Cerebellar nuclear complex (tissue), 1 donor: ENCODE measurements at regions not wholly inside any gene's neighbourhood (a gene's known extent, or its start where the extent isn't known, plus 50 kb on each side); places are given as distances from the start of the nearest gene placed in this dataset.

Experiments used
- DNase-seq, 2 experiments: peaks; one replicate each; lab custom pipeline; 2025; lab: John Stamatoyannopoulos, UW

DNA sequence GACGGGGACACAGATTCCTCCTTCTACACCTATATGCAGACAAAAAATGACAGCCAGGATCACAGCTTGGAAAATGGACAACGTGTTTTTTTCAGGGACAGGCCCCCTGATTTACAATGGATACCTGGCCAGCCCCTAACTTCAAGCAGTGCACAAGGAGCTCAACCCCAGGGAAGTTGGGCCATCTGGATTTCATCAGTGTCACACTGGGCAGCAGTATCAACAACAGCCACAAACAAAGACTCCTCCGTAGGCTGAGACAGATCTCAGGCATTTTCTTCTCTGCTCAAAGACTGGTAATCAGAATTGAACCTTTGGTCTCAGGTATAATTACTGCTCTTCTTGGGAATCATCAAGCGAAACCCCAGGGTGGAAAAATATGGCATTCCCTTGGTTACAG lies 374.0 kb downstream of the ZNF608 start:
- no peak for DNase-seq

DNA sequence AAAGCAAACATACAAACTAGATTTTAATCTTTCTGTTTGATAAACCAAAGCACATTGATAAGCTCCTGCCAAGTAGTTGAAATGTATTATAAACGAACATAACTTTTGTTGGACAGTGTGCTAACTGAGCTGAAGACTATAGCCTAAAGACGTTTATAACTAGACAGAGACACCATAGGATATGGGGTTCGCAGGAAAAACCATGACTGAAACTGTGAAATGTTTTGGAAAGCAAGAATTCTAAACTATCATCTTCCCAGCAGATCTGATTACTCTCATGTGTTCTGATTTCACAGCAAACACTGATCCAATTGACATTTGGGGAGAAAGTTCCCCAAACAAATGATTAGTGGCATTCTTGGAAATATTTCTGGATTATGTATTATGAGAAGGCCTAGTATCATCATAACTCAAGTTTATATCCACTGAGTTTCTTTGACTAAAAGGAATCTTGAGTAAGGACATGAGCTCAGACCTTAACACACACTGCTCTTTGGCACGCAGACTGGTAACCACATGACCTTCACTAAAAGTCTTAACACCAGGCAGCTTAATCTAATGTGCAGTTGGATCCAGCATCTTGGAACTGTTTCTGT lies 375.2 kb downstream of the ZNF608 start:
- DNase-seq: no peak

DNA sequence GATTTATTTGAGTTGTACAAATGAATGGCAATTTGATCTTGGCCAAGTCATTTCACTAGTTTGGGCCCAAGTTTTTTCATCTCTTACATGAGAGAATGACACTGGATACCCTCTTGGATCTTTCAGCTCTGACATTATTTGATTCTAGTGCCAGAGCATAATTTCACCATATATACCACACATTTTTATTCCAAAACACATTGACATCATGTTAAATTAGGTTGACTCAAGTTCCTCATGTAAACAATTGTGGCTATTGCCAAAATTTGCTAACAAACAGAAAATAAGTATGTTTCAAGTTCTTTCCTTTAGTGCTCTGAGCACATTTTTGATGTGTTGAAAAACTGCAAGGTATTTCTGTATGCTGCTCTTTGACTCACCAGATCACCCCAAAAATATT lies 375.8 kb downstream of the ZNF608 start:
- no peak for DNase-seq

DNA sequence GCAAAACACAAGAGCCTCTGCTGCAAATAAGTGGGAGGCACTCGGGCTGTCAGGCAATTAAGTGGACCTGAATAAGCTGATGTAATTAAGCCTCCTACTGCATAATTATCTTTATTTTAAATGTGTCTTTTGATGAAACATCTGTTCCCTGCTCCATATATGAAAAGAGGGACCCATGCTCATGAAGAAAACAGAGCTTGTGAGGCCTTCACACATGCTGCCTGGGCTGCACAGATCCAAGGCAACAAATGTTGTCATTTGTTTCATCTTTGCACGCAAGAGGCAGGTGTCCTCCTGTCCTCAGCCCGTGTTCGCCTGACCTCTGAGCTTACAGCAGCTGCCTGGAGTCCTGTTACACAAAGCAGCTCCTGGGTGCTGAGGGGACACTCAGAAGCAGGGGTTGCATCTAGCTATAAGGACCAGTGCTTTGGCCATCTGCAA lies 381.1 kb downstream of the ZNF608 start:
- DNase-seq: no peak

DNA sequence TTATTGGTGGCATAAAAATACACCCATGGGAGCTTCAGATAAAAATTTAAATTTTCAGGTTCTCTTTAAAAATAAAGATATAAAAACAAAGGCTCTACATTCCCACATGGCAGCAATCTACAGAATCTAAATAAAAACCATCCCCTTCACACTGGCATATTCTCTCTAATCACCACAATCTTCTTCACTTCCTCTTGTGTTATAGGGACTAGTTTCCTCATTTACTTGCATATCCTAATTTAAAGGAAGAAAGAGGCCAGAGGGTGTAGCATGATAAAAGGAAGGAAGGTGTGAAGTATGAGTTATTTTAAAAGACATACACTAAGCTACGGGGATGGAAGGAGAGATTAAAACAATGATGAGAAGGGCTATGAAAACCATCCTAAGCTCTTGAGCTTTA lies 390.5 kb downstream of the ZNF608 start:
- DNase-seq: no peak

DNA sequence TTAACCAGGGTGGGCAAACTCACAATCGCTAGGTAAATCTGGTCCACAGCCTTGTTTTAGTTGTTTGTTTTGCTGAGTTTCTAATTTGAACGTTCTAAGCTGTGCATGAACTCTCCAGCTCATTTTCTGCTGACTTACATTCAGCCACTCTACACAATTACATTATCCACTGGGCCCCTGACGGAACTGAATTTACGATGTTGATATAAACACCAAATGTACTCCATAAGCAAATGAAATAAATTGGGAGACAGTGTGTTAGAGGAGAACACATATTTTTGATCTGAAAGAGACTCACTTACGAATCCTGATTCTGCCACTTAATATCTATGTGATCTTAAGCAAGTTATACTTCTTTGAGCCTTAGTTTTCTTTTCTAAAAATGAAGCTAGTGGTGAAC lies 393.4 kb downstream of the ZNF608 start:
- no peak for DNase-seq

DNA sequence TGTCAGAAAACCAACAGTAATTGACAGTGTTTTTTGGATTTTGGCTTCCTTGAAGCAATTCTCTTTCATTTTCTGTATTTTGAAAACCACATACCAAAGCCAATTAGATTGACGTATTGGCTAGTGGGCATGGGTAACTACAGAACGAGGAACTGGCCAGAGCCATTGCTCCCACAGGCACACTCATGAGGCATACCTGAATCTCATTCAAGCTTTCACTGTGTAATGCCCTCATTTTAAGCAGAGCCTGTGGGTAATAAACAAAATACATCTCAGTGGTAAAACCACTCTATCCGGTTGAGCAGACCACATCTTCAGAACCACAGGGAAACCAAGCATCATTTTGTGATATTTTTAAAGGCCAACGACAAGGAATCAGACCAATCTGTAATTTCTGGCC lies 394.1 kb downstream of the ZNF608 start:
- no peak for DNase-seq

DNA sequence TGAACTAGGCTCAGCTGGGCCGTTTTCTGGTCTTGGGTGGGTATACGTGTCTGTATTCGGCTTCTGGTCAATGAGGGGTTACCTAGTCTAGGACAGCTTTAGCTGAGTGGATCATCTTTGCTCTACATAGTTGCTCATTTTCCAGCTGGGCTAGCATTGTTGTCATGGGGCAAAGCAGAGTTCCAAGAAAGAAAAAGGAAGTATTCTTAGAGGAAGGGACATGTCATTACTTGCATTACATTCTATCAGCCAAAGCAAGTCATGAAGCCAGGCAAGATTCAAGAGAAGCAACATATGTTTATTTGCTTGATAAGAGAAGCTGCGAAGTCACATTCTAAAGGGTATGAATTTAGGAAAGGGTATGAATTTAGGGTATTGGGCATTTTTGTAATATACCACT lies 396.5 kb downstream of the ZNF608 start:
- DNase-seq: no peak

DNA sequence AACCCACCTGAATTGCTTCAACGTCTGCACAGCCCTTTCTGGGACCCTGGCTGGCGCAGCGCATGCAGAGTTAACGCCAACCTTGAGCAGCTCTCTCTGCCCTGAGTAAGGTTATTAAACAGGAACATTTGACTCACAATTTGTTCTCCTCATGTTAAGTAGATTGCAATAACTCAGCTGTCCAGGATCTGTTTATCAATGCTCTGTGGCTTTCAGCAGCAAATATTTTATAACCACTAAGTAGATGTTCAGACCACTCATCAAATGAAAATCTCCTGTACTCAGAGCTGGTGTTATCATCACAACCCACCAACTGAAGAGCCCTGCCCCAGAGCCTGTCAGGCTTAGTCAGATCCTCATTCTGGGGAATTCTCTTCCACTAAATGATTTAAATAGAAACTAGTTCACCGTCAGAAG lies 403.0 kb downstream of the ZNF608 start:
- no peak for DNase-seq

DNA sequence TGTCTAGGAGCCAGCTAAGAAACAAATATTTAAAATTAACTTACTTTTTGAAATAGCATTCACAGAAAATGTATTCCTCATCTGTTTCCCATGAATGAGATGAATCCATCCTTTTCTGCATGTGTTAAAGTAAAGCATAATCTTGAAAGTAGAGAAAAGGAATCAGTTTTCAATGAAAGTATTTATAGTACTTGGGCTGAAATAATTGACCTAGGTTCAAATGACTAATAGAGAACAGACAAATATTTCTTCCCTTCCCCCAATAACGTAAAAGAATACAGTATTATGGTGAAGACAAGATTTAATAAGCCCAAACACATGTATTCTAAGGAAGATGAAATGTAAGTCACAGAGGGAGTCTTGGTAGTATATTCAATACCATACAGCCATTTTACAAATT lies 403.5 kb downstream of the ZNF608 start:
- no peak for DNase-seq

DNA sequence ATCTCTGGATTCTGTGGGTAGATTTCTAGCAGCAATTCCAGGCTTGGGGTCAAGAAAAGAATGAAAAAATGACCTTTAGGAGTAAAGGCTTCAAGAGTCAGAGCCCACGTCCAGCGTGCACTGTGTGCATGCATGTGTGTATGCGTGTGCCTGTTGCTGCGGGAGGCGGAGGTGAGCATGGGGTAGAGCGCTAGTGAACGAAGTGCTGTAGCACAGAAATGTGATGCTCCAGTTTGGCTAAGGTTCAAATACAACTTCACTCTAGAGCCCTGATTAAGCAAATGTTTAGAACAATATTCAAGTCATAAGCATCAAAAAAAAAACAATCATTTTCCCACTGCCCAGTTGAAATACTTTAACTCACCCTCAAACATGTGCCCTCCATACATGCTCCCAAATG lies 403.9 kb downstream of the ZNF608 start:
- no peak for DNase-seq

DNA sequence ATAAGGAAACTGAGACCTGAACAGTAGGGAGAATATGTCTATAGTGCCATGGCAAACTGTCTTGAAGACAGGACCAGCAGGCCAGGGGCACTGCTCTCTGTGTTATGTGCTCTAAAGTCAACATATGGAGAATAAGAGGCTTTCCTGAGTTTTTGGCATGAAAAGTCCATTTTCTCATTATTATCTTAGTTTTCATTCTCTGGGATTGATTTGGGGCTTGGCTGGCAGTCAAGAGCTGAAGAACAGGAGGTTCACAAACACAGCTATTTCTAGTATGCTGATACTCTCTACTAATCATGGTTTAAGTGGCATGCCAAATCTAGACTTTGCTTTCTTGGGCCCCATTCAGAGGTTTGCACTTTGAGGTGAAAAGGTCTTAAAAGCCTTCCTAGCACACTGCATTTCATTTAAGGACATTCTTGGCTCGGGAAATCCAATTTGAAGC lies 404.4 kb downstream of the ZNF608 start:
- DNase-seq: peak in 1 of 2 experiments; percentile 30

DNA sequence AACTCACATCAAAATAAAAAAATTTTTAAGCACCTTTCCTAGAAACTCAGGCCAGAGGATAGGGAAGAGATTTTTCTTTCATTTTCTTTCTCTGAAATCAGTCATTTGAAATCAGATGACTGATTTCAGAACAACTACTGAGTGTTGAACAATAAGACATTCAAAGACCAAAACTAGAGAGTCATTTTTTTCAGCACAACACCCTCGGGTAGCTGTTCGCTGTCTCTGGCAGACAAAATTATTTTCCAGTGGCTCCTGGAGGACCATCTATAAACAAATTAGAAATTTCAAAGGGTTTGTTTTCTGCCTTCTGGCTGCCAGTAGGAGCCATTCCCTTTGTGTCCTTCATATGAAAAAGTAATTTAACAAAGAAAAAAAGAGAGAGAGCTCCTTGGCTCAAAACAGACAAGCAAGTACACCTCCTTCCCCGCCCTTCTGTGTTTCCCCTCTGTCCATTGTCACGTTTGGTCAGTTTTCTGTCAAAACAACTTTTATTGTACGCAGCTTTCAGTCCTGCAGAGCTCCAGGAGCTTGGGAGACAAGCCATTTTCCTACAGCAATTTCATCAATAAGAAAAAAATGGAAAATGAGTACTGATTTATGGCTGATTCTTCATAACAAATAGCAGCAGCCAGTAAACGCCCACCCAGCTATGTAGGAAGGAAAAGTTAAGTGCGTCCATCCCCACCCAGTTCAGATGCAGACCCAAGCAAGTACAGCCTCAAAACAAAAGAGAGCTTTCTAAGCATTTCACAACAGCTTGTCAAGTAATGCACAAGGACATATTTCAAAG lies 405.2 kb downstream of the ZNF608 start:
- DNase-seq: no peak

DNA sequence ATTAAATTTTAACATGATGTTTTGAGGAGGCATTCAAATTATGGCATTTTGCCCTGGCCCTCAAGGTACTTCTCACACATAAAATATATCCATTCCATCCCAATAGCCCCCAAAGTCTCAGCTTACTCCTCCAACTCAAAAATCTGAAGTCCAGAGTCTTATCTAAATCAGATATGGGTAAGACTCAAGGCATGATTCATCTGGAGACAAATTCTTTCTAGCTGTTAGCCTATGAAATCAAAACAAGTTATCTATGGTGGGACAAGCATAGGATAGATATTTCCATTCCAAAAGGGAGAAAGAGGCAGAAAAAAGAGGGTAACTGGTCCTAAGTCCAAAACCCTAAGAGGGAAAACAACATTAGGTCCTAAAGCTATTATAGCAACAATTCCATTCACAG lies 408.4 kb downstream of the ZNF608 start:
- DNase-seq: no peak

DNA sequence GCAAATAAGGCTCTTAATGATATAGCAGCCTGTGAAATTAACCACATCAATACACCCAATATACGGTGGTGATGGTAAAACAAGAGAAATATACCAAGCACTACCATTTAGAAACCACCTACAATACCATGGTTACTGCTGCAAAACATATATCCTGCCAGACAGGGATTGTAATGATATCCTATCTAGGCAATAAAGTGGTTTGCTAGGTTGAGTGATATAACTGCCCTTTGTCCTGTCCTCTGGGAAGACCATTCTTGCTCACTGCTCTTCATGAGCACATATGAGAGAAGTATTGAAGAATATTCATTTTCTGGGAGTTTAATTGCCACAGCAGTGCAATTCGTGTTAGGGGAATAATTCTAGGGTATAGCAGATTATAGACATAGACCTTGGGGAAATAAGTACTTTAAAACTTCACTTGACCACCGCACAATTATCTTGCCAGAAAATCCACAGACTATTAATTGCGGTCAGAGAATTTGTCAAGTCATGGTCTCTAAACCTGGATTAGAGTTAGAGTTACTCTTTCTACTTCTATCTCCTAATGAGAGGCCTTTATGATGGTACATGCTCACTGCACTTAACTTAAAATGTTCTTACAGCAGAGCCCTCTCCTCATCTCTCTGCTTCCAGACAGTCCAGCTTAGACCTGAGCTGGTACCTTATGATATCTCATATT lies 413.0 kb downstream of the ZNF608 start:
- no peak for DNase-seq

DNA sequence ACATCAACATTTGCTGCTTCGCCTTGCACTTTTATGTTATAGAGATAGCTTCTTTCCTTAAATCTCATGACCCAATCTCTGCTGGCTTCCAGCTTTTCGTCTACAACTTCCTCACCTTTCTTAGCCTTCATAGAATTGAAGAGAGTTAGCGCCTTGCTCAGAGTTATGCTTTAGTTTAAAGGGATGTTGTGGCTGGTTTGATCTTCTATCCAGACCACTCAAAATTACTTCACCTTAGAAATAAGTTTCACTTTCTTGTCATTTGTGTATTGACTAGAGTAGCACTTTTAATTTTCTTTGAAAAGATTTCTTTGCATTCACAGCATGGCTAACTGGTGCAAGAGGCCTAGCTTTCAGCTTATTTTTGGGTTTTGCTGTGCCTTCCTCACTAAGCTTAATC lies 414.2 kb downstream of the ZNF608 start:
- DNase-seq: no peak

DNA sequence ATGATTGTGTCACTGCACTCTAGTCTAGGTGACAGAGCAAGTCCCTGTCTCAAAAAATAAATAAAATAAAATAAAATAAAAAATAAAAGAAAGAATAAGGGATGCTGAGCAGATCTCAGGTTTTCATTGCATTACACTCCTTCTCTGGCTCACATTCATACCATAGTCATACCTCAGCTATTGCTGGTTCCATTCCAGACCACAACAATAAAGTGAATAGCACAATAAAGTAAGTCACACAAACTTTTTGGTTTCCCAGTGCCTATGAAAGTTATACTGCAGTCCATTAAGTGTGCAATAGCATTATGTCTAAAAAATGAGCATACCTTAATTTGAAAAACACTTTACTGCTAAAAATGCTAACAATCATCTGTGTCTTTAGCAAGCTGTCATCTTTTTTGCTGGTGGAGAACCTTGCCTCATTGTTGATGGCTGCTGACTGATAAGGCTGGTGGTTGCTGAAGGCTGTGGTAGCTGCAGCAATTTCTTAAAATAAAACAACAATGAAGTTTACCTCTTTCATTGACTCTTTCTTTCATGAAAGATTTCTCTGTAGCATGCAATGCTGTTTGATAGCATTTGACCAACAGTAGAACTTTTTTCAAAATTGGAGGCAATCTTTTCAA lies 415.7 kb downstream of the ZNF608 start:
- no peak for DNase-seq

DNA sequence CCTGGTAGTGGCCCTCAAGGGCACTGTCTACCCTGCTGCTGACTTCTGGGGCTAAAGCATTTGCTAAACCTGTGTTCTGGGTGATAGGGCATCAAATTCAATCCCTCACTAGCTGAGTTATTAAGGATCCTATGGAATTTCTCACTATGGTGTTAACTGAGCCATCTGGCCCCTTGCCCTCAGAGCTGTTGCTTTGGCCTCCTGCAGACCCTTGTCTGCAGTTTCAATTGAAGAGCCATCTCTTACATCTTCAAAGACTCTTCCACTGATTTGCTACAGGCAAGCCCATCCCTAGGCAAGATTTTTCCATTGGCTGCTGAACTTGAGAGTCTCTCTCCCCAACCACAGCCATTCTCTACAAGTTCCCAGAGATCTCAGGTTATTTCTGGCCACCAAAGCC lies 418.2 kb downstream of the ZNF608 start:
- DNase-seq: no peak

DNA sequence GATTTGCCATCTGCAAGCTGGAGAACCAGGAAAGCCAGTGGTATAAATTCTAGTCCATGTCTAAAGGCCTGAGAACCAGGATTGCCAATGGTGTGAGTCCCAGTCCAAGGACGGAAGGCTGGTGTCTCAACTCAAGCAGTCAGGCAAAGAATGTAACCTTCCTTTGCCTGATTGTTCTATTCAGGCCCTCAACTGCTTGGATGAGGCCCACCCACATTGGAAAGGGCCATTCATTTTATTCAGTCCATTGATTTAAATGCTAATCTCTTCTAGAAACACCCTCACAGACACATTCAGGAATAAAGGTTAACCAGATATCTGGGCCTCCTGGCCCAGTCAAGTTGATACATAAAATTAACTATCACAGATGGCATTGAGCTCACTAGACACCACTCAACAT lies 427.8 kb downstream of the ZNF608 start:
- DNase-seq: no peak

DNA sequence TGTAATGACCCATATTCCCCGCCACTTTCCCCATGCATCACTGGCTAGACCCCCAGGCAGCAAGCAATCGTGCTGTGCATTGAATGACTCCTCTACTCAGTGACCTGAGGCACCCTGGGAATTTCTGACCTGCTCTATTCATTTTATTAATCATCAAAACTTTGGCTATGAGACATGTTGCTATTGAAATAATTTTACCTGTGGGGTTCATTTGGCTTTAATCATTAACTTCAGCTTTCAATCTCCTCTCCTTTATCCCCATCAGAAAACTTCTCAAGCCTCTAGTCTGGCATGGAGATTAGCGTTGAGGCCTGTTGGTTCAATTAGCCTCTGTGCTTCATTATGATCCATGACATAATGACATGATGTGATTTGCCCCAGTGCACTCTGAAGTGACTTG lies 429.0 kb downstream of the ZNF608 start:
- DNase-seq: no peak

DNA sequence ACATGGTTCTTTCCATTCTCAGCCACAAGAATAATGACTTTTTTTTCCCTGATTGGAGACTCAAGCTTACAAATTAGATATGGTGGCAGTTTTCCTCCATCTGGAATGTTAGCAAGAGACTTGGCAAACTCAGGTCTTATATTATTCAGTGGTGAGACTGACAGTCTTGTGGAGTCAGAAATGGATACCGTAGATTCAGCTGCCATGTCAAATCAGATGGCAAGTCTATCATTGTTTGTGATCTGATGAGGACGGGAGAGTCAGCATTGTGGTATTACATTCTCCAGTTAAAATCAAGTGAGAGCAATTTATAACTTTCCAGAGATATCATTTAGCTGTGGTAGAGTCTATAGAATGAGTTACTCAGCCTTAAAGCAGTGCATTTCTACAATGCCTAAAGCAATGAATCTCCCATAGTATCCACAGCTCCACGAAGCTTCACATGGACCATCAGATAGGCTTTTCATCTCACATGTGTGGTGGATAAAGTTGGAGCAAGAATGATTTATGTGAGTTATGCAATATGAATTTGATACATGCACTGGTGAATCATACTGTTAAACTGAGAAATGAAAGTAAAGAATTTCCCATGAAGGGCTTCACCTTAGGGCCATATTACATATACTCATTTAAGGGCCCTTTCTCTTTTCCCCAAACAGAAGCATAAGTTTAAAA lies 430.6 kb downstream of the ZNF608 start:
- no peak for DNase-seq

DNA sequence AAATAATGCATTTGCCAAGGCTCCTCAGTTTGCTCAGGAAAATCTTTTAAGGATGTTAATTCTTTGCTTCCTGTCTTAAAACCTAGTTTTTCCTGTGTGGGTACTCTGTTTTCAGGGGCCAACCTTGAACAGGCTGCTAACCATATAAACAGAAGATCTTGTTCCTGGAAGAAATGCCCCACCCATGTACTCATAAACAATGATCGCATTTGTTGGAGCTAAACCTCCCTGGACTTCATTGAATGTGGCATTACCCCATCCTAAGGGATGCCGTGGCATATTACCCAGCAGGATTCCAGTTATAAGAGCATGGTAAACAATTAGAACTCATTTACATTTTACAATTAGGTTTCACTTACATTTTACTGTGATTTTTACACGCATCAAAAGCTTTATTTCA lies 436.0 kb downstream of the ZNF608 start:
- no peak for DNase-seq
